K562 (cell line): ENCODE measurements at regions not wholly inside any gene's neighbourhood (a gene's known extent, or its start where the extent isn't known, plus 50 kb on each side); places are given as distances from the start of the nearest gene placed in this dataset.

ENCODE experiments used
- ATAC-seq: fragments of 200-7000 bp; cut with Tn5 transposase; 3 replicates; pipeline ENCODE4 v1.9.1; 2020; ENCODE audit warnings: moderate library complexity
- BruUV-seq: library from RNA; stranded (reverse); fragments of 400-500 nt; replicated peaks from 2 replicates; lab custom pipeline; 2021; lab: Mats Ljungman, UMichigan
- CTCF ChIA-PET: fragments of 300-600 bp; formaldehyde crosslinking; extraction: SDS; loops from one replicate; lab custom pipeline; 2021; ENCODE audit warnings: low intra/inter-chr PET ratio; lab: Yijun Ruan, JAX
- POLR2A ChIA-PET: fragments of 300-600, 350-650 bp; sonication (Branson Sonifier 250); formaldehyde crosslinking; extraction: SDS; loops from one replicate; lab custom pipeline; 2021; ENCODE audit warnings: antibody characterized with exemption, inconsistent platforms; lab: Yijun Ruan, JAX
- DNase-seq, 4 experiments: peaks; one replicate each; pipeline versions ENCODE4 v3.0.0 to v3.0.0-alpha.2; 2011 to 2018; ENCODE audit warnings: low spot score in 3 of 4, mixed read lengths in 3 of 4; ENCODE audit errors: extremely low read depth in 1 of 4
- FAIRE-seq: peaks from 2 replicates; lab custom pipeline; 2011; peaks lifted over from hg19 to GRCh38; lab: Jason Lieb, UNC
- H2AFZ ChIP-seq: 2 replicates; pipeline ENCODE4 v1.6.0; 2011; ENCODE audit warnings: low read depth, low read length, control low read depth, inconsistent platforms
- H3K27ac ChIP-seq: fragments of 200-600 bp; 3 replicates; pipeline ENCODE4 v1.8.0; 2011; ENCODE audit warnings: low read depth, mild to moderate bottlenecking, control low read depth, inconsistent platforms, low read length, moderate library complexity, mixed read lengths; ENCODE audit errors: extremely low read depth
- H3K27me3 ChIP-seq, 2 experiments: fragments of 300-600 bp in 1 of 2; 2 replicates in 1 of 2; 3 replicates in 1 of 2; pipeline versions ENCODE4 v1.6.0 to v1.8.0; 2011; ENCODE audit warnings: inconsistent platforms in 2 of 2, low read length in 2 of 2, mild to moderate bottlenecking in 1 of 2, mixed read lengths in 1 of 2, moderate library complexity in 1 of 2; ENCODE audit not compliant: control insufficient read depth in 2 of 2, insufficient read depth in 2 of 2
- H3K36me3 ChIP-seq: fragments of 300-600 bp; 3 replicates; pipeline ENCODE4 v1.8.0; 2011; ENCODE audit warnings: mild to moderate bottlenecking, low read length, inconsistent platforms; ENCODE audit not compliant: control insufficient read depth, insufficient read depth
- H3K4me1 ChIP-seq, 2 experiments: fragments of 200-600 bp in 1 of 2; replicated peaks in 1 of 2; 2 replicates in 1 of 2; 3 replicates in 1 of 2; pipeline versions ENCODE4 v1.5.1 to v1.8.0; 2011; ENCODE audit warnings: inconsistent platforms in 2 of 2, low read length in 2 of 2, mild to moderate bottlenecking in 1 of 2, mixed read lengths in 1 of 2, moderate library complexity in 1 of 2; ENCODE audit not compliant: control insufficient read depth in 2 of 2, insufficient read depth in 2 of 2
- H3K4me2 ChIP-seq: 2 replicates; pipeline ENCODE4 v1.6.1; 2011; ENCODE audit warnings: low read length, control low read depth, inconsistent platforms, mixed read lengths; ENCODE audit not compliant: insufficient read depth
- H3K4me3 ChIP-seq: fragments of 200-600 bp; sonication (generic), shearing (Covaris generic); 2 replicates; pipeline ENCODE4 v1.5.1; 2016; ENCODE audit warnings: control low read depth, inconsistent platforms
- H3K79me2 ChIP-seq: fragments of 200-600 bp; 3 replicates; pipeline ENCODE4 v1.8.0; 2011; ENCODE audit warnings: low read length, inconsistent platforms; ENCODE audit not compliant: control insufficient read depth, insufficient read depth
- H3K9ac ChIP-seq, 2 experiments: 2 replicates each; pipeline versions ENCODE4 v1.6.0 to v1.6.1; 2011; ENCODE audit warnings: low read depth in 2 of 2, low read length in 2 of 2, control low read depth in 1 of 2, inconsistent platforms in 1 of 2, mild to moderate bottlenecking in 1 of 2, mixed read lengths in 1 of 2; ENCODE audit not compliant: insufficient read depth in 1 of 2
- H3K9me1 ChIP-seq: one replicate; pipeline ENCODE4 v1.6.0; 2011; ENCODE audit warnings: inconsistent platforms, mild to moderate bottlenecking, low read length, moderate library complexity; ENCODE audit not compliant: control insufficient read depth, insufficient read depth
- H3K9me3 ChIP-seq: replicated peaks from 2 replicates; pipeline ENCODE4 v1.5.1; 2011; ENCODE audit warnings: low read depth, low read length, inconsistent platforms; ENCODE audit not compliant: control insufficient read depth, insufficient read depth
- H4K20me1 ChIP-seq: replicated peaks from 2 replicates; pipeline ENCODE4 v1.6.1; 2011; ENCODE audit warnings: low read length, inconsistent platforms, mixed read lengths; ENCODE audit not compliant: control insufficient read depth, insufficient read depth
- CREB5 ChIP-seq: fragments of 250-450 bp; sonication (Bioruptor Pico); IDR thresholded peaks from 2 replicates; pipeline ENCODE4 v1.5.0; 2020; ENCODE audit warnings: mild to moderate bottlenecking
- ESRRA ChIP-seq: fragments of 450-650 bp; IDR thresholded peaks from 2 replicates; pipeline ENCODE4 v1.6.1; 2014; ENCODE audit warnings: low read depth, mild to moderate bottlenecking, moderate library complexity, borderline replicate concordance
- GATA2 ChIP-seq: sonication (generic); formaldehyde crosslinking; IDR thresholded peaks from 2 replicates; pipeline ENCODE4 v1.4.0; 2020; ENCODE audit warnings: mild to moderate bottlenecking, missing genetic modification reagents
- MLX ChIP-seq, 2 experiments: fragments of 450-650 bp in 1 of 2; sonication (generic) in 1 of 2; formaldehyde crosslinking; conservative IDR thresholded peaks; 2 replicates each; pipeline versions ENCODE4 v1.4.0 to v1.8.1; 2020 to 2022; ENCODE audit warnings: mild to moderate bottlenecking in 1 of 2, missing genetic modification reagents in 1 of 2
- U2AF1 ChIP-seq: fragments of 200-400 bp; formaldehyde crosslinking; optimal IDR thresholded peaks from 2 replicates; pipeline ENCODE3; 2017; ENCODE audit warnings: mild to moderate bottlenecking, low read depth, low read length, moderate library complexity
- XRCC5 ChIP-seq: fragments of 200-400 bp; formaldehyde crosslinking; IDR thresholded peaks from 2 replicates; pipeline ENCODE4 v1.6.1; 2017; ENCODE audit warnings: low read depth, mild to moderate bottlenecking, low read length
- WGBS: fragments of 100-300 bp; shearing (Covaris generic); methylation state at CpG from one replicate; pipeline ENCODE4 v1.1.6; 2016; ENCODE audit warnings: low coverage, mixed read lengths; ENCODE audit not compliant: insufficient coverage; ENCODE audit errors: missing lambda C conversion rate; 5-methylcytosine and 5-hydroxymethylcytosine counted together
- in situ Hi-C: fragments of 300-500 bp; cut with MboI; formaldehyde crosslinking; loops from 4 replicates; pipeline ENCODE4 v1.15.0; 2018; ENCODE audit warnings: inconsistent platforms, mixed read lengths
- intact Hi-C: fragments of 100-400 bp; cut with micrococcal nuclease; formaldehyde crosslinking; loops from 2 replicates; pipeline ENCODE4 v1.14.2; 2022

GRCh38 chr5:74257060-74257527 lies 383.4 kb downstream of the ENC1 start:
- Histone ChIP-seq H4K20me1 (no peaks in the 10 kb centered on the region), H3K79me2 (no peaks in the 10 kb centered on the region), H3K4me1 (no peaks in the 10 kb centered on the region; a peak in 3 of 5 replicates), H3K4me2 (no peak overlapping the region), H3K27me3 (peaks cover 6 to 21% of the 10 kb centered on the region in 2 experiments; a peak in 4 of 5 replicates), H2AFZ (no peak overlapping the region), H3K4me3 (no peak overlapping the region), H3K9ac (no peak overlapping the region), H3K27ac (no peak overlapping the region), H3K9me1 (no peaks in the 10 kb centered on the region), H3K9me3 (no peaks in the 10 kb centered on the region), H3K36me3 (no peaks in the 10 kb centered on the region)
- in situ Hi-C loops, result no loop called here
- intact Hi-C loops, result no loop called here
- BruUV-seq, result no TSS peak
- ATAC-seq (no peak), FAIRE-seq (no peak), DNase-seq (no peak)
- CTCF ChIA-PET, result no interaction called here
- POLR2A ChIA-PET, result interaction anchor here (1.1 kb wide), 1 partner anchor 20 kb away, joined by 3 read pairs; no protein-coding TSS in a partner anchor
- TF ChIP-seq CREB5 (CRISPR knock-in tag) (no peak), ESRRA (no peak), GATA2 (CRISPR knock-in tag) (no peak), U2AF1 (no peak), MLX (CRISPR knock-in tag; conservative IDR thresholded peaks at IDR 0.05) (no peak), XRCC5 (no peak)
- WGBS, result 5% methylated on average over 5 of the region's 5 CpGs
